ENCODE measurements at regions not wholly inside any gene's neighbourhood (a gene's known extent, or its start where the extent isn't known, plus 50 kb on each side); places are given as distances from the start of the nearest gene placed in this dataset.

DNA sequence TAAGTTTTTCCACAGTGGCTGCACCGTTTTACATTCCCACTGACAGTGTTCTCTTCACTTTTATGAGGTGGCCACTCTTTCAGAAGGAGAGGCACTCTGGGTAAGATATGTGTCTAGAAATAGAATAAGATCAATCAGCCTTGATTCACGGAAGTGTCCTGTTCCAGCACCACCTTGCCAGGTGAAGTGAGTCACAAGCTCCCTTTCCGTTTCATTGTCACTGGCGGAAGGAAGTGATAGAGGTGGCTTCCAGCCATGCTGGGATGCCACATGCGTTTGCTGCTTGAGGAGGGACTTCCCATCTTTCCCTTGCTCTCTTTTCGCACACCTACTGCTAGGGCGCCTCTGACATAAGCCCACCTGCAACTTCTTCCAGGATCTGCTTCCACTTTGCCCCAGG is 217.1 kb downstream of the PIK3R1 start:
- DNase-seq = no peak

DNA sequence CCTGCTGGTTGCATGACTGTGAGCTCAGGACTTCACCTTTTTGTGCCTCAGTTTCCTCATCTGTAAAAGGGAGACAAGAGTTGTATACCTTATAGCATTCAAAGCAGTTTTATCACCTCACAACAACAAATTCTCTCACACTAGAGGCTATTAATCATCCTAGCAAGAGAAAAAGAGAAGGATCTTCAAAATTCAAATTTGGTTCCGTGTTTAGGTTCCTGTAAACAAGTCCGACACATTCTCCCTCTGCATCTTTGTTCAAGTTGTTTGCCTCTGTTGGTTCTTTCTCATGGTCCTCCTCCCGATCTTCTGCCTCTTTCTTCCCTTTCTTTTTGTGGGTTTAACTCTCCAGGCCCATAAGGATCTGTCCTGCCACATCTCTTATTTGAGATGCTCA is 218.0 kb downstream of the PIK3R1 start:
- DNase-seq = no peak

- no peak for DNase-seq
These were observed 218.6 kb downstream of the PIK3R1 start for GRCh38 chr5:68433923-68434879.

DNA sequence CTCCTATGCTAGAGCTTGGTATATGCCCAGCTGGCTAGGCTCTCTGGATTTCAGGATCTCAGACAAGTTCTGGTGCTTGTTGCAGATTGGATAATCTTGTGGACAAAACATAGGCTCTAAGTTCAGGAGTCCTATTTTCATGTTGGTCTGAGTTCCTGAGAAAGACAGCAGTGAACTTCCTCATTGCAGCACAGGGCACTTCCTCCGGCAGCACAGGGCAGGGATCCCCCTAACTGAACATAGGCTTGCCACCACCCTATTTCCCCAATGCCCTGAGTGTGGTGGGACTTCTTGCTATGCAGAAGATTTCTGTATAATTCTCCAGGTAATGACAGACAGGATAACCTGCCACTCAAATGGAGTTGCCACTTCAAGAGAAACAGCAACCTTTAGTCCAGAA is 220.1 kb downstream of the PIK3R1 start:
- no peak for DNase-seq

- DNase-seq = no peak
These were observed 221.3 kb downstream of the PIK3R1 start for GRCh38 chr5:68436686-68437520.

- no peak for DNase-seq
These were observed 223.3 kb downstream of the PIK3R1 start for GRCh38 chr5:68438876-68439275.

GRCh38 chr5:68440245-68440644 is 224.7 kb downstream of the PIK3R1 start:
- DNase-seq = no peak

DNA sequence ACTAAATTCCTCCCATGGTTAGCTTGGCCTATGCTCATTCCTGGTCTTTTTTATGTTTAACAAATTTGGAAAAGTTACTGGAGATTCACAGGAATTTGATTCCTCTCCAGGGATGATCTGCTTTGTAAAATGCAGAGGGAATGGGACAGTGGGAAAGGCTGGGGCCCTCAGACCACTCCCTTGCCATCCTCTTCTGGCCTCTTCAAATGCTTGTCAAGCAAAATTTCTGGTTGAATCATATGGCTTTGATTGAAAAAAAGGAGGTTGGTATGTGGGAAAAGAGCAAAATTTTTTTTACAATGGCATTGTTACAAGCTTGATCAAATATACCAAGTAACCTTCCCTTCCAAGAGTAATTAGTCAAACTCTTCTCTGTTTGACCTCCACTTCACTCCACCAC is 225.1 kb downstream of the PIK3R1 start:
- DNase-seq = no peak

GRCh38 chr5:68441309-68442073 is 225.9 kb downstream of the PIK3R1 start:
- DNase-seq = no peak

DNA sequence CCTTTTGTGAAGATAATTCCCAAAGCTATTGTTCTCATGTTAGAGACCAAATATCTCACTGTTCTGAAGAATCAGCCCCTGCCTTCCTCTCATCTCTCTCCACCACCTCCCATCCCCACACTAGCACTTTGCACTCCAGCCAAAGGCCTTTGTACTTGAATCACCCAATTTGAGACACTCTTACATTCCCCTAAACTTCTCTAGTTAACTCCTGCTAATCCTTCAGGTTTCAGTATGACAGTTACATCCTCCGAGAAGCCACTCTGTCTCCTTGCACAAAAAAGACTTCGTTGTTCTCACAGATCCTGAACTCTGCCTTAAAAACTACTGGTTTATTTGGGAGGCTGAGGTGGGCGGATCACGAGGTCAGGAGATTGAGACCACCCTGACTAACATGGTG is 227.5 kb downstream of the PIK3R1 start:
- DNase-seq = no peak

DNA sequence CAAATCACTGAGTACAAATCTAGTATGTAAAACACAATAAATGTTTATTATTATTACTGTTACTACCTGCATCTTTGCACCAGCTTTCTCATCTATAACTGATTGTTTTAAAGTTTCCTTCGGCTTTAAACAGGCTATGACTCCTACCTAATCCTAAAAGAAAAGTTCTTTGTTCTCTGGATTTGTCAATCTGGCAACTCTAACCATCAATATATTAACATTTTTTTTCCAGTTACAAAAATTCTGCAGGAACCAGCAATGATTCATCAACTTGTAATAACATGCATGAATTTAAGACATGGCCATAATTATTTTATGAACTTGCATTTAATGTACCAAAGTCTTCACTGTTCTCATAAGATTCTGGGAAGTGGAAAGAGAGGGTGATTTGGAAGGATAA is 228.5 kb downstream of the PIK3R1 start:
- DNase-seq = no peak

DNA sequence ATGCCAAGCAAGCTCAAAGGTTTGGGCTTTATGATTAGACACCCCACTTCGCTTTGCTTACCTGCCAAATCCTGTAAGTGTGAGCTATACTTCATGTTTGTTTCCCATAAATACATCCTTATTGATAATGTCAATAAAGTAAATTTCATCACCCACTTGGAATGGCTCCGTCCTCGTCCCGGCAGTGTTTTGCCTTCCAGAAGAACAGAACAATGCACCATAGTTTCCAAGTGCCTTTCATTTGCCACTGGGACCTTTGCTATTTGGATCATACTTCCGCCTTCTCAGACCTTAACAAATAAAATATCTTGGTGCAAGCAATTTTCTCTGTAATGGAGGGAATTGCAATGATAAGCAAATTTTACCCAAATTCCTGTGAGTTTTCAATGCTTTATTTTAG is 229.3 kb downstream of the PIK3R1 start:
- no peak for DNase-seq

- DNase-seq = no peak
These were observed 229.9 kb downstream of the PIK3R1 start for GRCh38 chr5:68445257-68446069.

DNA sequence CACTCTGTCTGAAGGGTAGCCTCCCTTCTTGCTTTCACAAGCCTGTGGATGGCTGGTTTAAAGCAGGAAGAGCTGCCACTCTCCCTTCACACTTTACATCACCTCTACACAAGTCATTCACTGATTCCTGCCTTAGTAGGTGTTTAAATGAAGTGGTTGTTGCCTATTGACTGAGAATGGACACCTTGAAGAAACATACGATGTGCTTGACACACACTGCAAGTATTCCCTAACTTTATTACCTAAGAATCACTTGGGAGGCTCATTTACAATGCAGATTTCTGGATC is 230.5 kb downstream of the PIK3R1 start:
- no peak for DNase-seq

GRCh38 chr5:68446487-68446894 is 230.9 kb downstream of the PIK3R1 start:
- DNase-seq = no peak

DNA sequence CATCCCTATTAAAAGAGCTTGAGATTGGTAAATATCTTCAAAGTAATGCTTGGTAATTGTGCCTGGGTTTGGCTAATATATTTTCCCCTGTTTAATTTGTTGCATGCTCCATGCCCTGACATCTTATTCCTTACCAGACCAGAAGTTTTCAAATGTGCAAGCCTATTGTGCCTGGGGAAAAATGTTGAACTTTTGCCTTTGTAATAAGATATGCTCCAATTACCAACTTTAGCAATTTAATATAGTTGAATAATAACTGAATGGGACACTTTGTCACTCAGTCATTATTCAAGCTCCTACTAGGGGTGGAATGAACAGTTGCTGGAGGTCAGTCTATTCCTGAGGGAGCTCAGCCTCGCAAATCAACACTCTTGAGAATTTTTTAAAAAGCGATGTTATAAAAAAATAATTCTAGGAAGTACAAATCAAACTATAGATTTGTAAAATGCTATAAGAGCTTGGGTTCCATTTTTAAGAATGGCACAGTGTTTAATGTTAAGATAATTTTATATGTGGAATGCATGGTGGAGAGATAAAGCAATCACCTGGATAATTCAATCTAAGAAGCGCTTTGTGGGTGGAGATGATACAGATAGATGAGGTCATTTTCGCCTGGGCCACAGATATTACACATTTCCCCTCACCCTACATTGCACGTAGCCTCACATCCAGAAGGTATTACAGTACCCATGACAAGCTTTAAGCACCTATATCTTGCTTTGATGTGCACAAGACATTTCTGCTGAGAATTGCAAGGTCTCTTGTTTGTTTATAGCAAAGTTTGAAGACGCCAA is 231.8 kb downstream of the PIK3R1 start:
- DNase-seq = no peak

DNA sequence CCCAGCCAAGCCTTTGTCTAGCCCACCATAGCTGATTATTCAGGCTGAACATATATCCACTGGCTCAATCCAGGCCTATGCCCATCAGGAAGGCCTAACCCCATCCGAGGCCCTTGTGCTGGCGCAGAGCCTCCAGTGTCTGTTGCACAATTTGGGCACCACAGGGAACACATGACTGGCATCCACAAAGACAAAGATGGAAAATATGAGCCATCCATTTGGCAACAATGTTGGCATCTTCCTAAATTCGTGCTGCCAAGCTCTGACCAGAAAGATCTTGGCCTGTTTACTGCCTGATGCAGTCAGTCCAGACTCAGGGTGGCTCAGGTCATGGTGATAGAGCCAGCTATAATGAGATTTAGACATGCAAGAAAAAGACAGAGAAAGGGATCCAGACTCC is 233.8 kb downstream of the PIK3R1 start:
- DNase-seq = no peak

DNA sequence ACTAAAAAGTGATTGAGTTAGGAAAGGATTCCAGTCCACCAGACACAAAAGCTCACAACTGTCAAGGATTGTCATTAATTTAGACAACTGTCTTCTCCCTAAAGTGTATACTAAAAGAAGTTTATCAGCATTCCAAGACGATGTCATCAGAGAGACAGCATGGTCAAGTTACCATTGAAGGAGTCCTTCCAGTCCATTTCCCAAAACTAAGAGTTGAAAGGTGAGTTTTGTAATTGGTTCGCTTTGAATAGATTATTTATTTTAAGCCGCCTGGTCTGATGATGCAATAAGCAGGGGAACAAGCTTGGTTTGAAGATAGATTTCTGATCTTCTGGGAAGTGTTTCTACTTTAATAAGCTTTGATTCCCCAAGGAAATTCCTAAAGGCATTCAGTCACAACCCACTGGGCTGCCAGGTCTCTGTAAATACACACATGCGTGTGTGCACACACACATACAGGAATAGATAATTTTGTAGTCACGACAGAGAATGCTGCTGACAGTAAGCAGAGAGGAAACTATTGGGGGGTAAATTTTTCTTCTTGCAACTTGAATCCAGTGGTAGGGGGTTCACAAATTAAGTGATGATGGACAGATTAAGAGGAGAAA is 234.8 kb downstream of the PIK3R1 start:
- DNase-seq = no peak

GRCh38 chr5:68452286-68452685 is 236.7 kb downstream of the PIK3R1 start:
- no peak for DNase-seq

DNA sequence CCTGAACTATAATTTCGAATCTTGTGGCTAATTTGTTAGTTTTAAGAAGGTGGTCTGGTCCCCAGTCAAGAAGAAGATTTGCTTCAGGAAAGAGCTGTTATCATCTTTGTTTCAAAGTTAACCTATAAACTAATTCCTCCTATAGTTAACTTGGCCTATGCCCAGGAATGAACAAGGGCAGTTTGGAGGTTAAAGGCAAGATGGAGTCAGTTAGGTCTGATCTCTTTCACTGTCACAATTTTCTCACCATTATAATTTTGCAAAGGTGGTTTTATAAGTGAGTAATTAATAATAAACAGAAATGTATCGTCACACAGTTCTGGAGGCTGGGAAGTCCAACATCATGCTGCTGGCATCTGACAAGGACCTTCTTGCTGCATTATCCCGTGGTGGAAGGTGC is 238.6 kb downstream of the PIK3R1 start:
- DNase-seq = no peak

DNA sequence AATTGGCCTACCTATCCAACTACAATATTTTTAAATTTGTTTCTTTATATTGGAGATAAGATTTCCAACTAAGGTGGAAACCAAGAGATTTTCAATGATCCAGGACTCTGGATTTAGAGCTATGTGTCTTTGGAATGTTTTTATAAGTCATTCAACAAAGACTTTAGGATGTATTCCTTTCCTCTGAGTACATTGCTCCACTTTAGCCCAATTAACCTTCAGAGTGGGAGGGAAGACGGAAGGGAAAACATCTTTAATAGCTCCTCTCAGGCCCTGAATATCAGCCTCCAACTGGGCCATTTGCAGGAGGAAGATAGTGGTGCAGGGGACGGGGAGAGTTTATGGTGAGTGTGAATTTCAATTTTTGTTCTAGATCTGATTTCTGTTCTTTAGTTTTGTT is 239.2 kb downstream of the PIK3R1 start:
- DNase-seq = no peak
